ENCODE measurements at regions not wholly inside any gene's neighbourhood (a gene's known extent, or its start where the extent isn't known, plus 50 kb on each side); places are given as distances from the start of the nearest gene placed in this dataset.

DNA sequence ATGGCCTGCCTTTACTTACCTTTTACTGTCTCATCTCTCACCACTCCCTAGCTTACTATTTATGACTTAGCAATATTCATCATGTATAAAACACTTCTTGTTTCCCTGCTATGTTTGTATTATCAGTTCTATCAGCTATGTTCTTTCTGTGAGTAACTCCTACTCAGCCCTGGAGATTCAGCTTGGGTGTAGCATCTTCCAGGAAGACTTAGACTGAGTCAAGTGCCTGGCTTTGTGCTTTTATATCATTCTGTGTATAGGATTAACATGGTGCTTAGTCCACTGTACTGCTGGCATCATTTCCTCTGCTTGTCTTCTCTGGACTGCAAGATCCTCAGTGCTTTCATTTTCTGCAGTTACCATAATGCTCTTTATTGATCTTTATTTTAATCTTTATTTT, 257.8 kb downstream of the BTBD3 start:
- TF ChIP-seq, protein P1, sequence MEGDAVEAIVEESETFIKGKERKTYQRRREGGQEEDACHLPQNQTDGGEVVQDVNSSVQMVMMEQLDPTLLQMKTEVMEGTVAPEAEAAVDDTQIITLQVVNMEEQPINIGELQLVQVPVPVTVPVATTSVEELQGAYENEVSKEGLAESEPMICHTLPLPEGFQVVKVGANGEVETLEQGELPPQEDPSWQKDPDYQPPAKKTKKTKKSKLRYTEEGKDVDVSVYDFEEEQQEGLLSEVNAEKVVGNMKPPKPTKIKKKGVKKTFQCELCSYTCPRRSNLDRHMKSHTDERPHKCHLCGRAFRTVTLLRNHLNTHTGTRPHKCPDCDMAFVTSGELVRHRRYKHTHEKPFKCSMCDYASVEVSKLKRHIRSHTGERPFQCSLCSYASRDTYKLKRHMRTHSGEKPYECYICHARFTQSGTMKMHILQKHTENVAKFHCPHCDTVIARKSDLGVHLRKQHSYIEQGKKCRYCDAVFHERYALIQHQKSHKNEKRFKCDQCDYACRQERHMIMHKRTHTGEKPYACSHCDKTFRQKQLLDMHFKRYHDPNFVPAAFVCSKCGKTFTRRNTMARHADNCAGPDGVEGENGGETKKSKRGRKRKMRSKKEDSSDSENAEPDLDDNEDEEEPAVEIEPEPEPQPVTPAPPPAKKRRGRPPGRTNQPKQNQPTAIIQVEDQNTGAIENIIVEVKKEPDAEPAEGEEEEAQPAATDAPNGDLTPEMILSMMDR (conservative IDR thresholded peaks at IDR 0.05 in 1 of 2, IDR thresholded peaks at IDR 0.05 in 1 of 2; ENCODE audit: extremely low read depth in 1 of 2, insufficient read depth in 1 of 2, low read depth in 1 of 2, low read length in 2 of 2): no peak
- no peak for TF ChIP-seq EZH2 (IDR thresholded peaks at IDR 0.05; ENCODE audit: borderline replicate concordance, low read length)
